PC-3 (cell line): ENCODE measurements at regions not wholly inside any gene's neighbourhood (a gene's known extent, or its start where the extent isn't known, plus 50 kb on each side); places are given as distances from the start of the nearest gene placed in this dataset.

Experiments
- EZH2phosphoT487 ChIP-seq: fragments of 300-600 bp; sonication (generic); IDR thresholded peaks from 2 replicates; pipeline ENCODE4 v1.6.1; 2018; ENCODE audit warnings: mild to moderate bottlenecking, antibody characterized with exemption, low read length, borderline replicate concordance
- TF ChIP-seq, protein P1 (sequence below): fragments of 300-600 bp; sonication (generic); conservative IDR thresholded peaks from 2 replicates; pipeline ENCODE4 v1.5.1; 2017; ENCODE audit warnings: antibody characterized with exemption, low read depth, mild to moderate bottlenecking, low read length

GRCh38 chr2:77767388-77768076, 245.4 kb upstream of the LRRTM4 start:
- TF ChIP-seq, protein P1, sequence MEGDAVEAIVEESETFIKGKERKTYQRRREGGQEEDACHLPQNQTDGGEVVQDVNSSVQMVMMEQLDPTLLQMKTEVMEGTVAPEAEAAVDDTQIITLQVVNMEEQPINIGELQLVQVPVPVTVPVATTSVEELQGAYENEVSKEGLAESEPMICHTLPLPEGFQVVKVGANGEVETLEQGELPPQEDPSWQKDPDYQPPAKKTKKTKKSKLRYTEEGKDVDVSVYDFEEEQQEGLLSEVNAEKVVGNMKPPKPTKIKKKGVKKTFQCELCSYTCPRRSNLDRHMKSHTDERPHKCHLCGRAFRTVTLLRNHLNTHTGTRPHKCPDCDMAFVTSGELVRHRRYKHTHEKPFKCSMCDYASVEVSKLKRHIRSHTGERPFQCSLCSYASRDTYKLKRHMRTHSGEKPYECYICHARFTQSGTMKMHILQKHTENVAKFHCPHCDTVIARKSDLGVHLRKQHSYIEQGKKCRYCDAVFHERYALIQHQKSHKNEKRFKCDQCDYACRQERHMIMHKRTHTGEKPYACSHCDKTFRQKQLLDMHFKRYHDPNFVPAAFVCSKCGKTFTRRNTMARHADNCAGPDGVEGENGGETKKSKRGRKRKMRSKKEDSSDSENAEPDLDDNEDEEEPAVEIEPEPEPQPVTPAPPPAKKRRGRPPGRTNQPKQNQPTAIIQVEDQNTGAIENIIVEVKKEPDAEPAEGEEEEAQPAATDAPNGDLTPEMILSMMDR, result no peak
- TF ChIP-seq EZH2phosphoT487, result no peak
